Transverse colon (tissue), 3 donors: ENCODE measurements at regions not wholly inside any gene's neighbourhood (a gene's known extent, or its start where the extent isn't known, plus 50 kb on each side); places are given as distances from the start of the nearest gene placed in this dataset.

ENCODE experiments used
- EP300 ChIP-seq: sonication (generic); formaldehyde crosslinking; IDR thresholded peaks from one replicate; pipeline ENCODE4 v1.6.1; 2017; ENCODE audit warnings: antibody characterized with exemption, low read depth
- TF ChIP-seq, protein P1 (sequence below), 5 experiments: fragments of 200-600 bp in 3 of 5; fragments of 450-650 bp in 2 of 5; sonication (generic) in 3 of 5; IDR thresholded peaks; 1 replicate in 2 of 5; 2 replicates in 3 of 5; pipeline ENCODE4 v1.5.1; 2016 to 2017; ENCODE audit warnings: antibody characterized with exemption in 5 of 5, inconsistent platforms in 3 of 5, mild to moderate bottlenecking in 2 of 5, moderate library complexity in 1 of 5

GRCh38 chr2:193517615-193518014 lies 1322.9 kb upstream of the TMEFF2 start:
- TF ChIP-seq EP300, result no peak
- TF ChIP-seq, protein P1, sequence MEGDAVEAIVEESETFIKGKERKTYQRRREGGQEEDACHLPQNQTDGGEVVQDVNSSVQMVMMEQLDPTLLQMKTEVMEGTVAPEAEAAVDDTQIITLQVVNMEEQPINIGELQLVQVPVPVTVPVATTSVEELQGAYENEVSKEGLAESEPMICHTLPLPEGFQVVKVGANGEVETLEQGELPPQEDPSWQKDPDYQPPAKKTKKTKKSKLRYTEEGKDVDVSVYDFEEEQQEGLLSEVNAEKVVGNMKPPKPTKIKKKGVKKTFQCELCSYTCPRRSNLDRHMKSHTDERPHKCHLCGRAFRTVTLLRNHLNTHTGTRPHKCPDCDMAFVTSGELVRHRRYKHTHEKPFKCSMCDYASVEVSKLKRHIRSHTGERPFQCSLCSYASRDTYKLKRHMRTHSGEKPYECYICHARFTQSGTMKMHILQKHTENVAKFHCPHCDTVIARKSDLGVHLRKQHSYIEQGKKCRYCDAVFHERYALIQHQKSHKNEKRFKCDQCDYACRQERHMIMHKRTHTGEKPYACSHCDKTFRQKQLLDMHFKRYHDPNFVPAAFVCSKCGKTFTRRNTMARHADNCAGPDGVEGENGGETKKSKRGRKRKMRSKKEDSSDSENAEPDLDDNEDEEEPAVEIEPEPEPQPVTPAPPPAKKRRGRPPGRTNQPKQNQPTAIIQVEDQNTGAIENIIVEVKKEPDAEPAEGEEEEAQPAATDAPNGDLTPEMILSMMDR (IDR thresholded peaks at IDR 0.05), result no peak
